DOHH2 (cell line): ENCODE measurements at regions not wholly inside any gene's neighbourhood (a gene's known extent, or its start where the extent isn't known, plus 50 kb on each side); places are given as distances from the start of the nearest gene placed in this dataset.

Experiments
- CTCF ChIP-seq: fragments of 200-600 bp; sonication (generic); IDR thresholded peaks from one replicate; pipeline ENCODE4 v1.5.1; 2014; ENCODE audit warnings: antibody characterized with exemption, mild to moderate bottlenecking, low read depth, low read length; ENCODE audit not compliant: poor library complexity, severe bottlenecking
- EZH2phosphoT487 ChIP-seq: fragments of 200-600 bp; sonication (generic); IDR thresholded peaks from 2 replicates; pipeline ENCODE4 v1.6.1; 2017; ENCODE audit warnings: borderline replicate concordance, mild to moderate bottlenecking, antibody characterized with exemption, low read length, moderate library complexity, mixed read lengths

- no peak for TF ChIP-seq CTCF
- no peak for TF ChIP-seq EZH2phosphoT487
These were observed 532.1 kb upstream of the PITX2 start for GRCh38 chr4:111154934-111155333.
